Stimulated activated CD8-positive, alpha-beta memory T cell treated with anti-CD3 and anti-CD28 coated beads, Interleukin-12 subunit alpha, Interleukin-12 subunit beta, amount 100 ng/mL, for 1 hour (primary cell): ENCODE measurements at regions not wholly inside any gene's neighbourhood (a gene's known extent, or its start where the extent isn't known, plus 50 kb on each side); places are given as distances from the start of the nearest gene placed in this dataset.
"Not testable (repeated sequence)": the region's sequence is repeated elsewhere in the genome, so short reads cannot be mapped to it uniquely, and the experiment has no call there.

ENCODE experiments used
- DNase-seq: peaks from one replicate; pipeline ENCODE4 v3.0.0-alpha.2; 2020; ENCODE audit warnings: low read depth

GRCh38 chr11:19625438-19625837 is 87.2 kb upstream of the NAV2 start:
- no peak for DNase-seq

- no peak for DNase-seq
Measured at GRCh38 chr11:19617696-19618523, 94.7 kb upstream of the NAV2 start.

GRCh38 chr11:19615341-19616183 is 97.1 kb upstream of the NAV2 start:
- DNase-seq: no peak

- no peak for DNase-seq
Measured at GRCh38 chr11:19614370-19614940, 98.2 kb upstream of the NAV2 start.

- DNase-seq: not testable (repeated sequence)
Measured at GRCh38 chr11:19612025-19612424, 100.6 kb upstream of the NAV2 start.

GRCh38 chr11:19607656-19608360 is 104.8 kb upstream of the NAV2 start:
- no peak for DNase-seq

- no peak for DNase-seq
Measured at GRCh38 chr11:19606856-19607655, 105.6 kb upstream of the NAV2 start.

- no peak for DNase-seq
Measured at GRCh38 chr11:19605520-19606371, 106.9 kb upstream of the NAV2 start.

GRCh38 chr11:19604679-19605375 is 107.8 kb upstream of the NAV2 start:
- DNase-seq: no peak

- DNase-seq: no peak
Measured at GRCh38 chr11:19603771-19604170, 108.9 kb upstream of the NAV2 start.

GRCh38 chr11:19602891-19603290 is 109.7 kb upstream of the NAV2 start:
- DNase-seq: no peak

GRCh38 chr11:19602406-19602805 is 110.2 kb upstream of the NAV2 start:
- DNase-seq: no peak

GRCh38 chr11:19601235-19601634 is 111.4 kb upstream of the NAV2 start:
- DNase-seq: no peak

- no peak for DNase-seq
Measured at GRCh38 chr11:19599681-19600080, 113.0 kb upstream of the NAV2 start.

- no peak for DNase-seq
Measured at GRCh38 chr11:19598876-19599486, 113.7 kb upstream of the NAV2 start.

GRCh38 chr11:19598456-19598855 is 114.2 kb upstream of the NAV2 start:
- no peak for DNase-seq

GRCh38 chr11:19597876-19598275 is 114.8 kb upstream of the NAV2 start:
- no peak for DNase-seq

GRCh38 chr11:19597206-19597605 is 115.4 kb upstream of the NAV2 start:
- no peak for DNase-seq
